ENCODE measurements at regions not wholly inside any gene's neighbourhood (a gene's known extent, or its start where the extent isn't known, plus 50 kb on each side); places are given as distances from the start of the nearest gene placed in this dataset.

GRCh38 chr2:41932241-41933045, 115.4 kb upstream of the PKDCC start:
- TF ChIP-seq SP1 (IDR thresholded peaks at IDR 0.05) (no peak), RXRA (IDR thresholded peaks at IDR 0.05) (no peak), EGR1 (IDR thresholded peaks at IDR 0.05; ENCODE audit: low read depth in 2 of 2) (no peak), HNF4G (IDR thresholded peaks at IDR 0.05) (no peak), YY1 (IDR thresholded peaks at IDR 0.05) (no peak)
- TF ChIP-seq, protein P1, sequence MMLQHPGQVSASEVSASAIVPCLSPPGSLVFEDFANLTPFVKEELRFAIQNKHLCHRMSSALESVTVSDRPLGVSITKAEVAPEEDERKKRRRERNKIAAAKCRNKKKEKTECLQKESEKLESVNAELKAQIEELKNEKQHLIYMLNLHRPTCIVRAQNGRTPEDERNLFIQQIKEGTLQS (IDR thresholded peaks at IDR 0.05), result no peak
- TF ChIP-seq, protein P2, sequence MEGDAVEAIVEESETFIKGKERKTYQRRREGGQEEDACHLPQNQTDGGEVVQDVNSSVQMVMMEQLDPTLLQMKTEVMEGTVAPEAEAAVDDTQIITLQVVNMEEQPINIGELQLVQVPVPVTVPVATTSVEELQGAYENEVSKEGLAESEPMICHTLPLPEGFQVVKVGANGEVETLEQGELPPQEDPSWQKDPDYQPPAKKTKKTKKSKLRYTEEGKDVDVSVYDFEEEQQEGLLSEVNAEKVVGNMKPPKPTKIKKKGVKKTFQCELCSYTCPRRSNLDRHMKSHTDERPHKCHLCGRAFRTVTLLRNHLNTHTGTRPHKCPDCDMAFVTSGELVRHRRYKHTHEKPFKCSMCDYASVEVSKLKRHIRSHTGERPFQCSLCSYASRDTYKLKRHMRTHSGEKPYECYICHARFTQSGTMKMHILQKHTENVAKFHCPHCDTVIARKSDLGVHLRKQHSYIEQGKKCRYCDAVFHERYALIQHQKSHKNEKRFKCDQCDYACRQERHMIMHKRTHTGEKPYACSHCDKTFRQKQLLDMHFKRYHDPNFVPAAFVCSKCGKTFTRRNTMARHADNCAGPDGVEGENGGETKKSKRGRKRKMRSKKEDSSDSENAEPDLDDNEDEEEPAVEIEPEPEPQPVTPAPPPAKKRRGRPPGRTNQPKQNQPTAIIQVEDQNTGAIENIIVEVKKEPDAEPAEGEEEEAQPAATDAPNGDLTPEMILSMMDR (IDR thresholded peaks at IDR 0.05; ENCODE audit: low read depth, low read length, missing input control), result no peak
